ENCODE measurements at regions not wholly inside any gene's neighbourhood (a gene's known extent, or its start where the extent isn't known, plus 50 kb on each side); places are given as distances from the start of the nearest gene placed in this dataset.

- TF ChIP-seq CTCF (conservative IDR thresholded peaks at IDR 0.05) (no peak), EZH2 (IDR thresholded peaks at IDR 0.05; ENCODE audit: low read depth) (no peak)
Observed at GRCh38 chr7:13737563-13737962, 251.9 kb downstream of the ETV1 start.

Measured in PC-9 (cell line).